OCI-LY3 (cell line): ENCODE measurements at regions not wholly inside any gene's neighbourhood (a gene's known extent, or its start where the extent isn't known, plus 50 kb on each side); places are given as distances from the start of the nearest gene placed in this dataset.

Experiments
- H2AFZ ChIP-seq: fragments of 200-600, 300-600 bp; shearing (Covaris generic); 2 replicates; pipeline ENCODE4 v1.6.0; 2014; ENCODE audit warnings: antibody characterized with exemption, low read depth, low read length
- H3K27ac ChIP-seq: fragments of 200-600, 300-600 bp; sonication (generic); 2 replicates; pipeline ENCODE4 v1.5.1; 2014; ENCODE audit warnings: mild to moderate bottlenecking, low read length, moderate library complexity, mixed read lengths
- H3K27me3 ChIP-seq: fragments of 200-600, 300-600 bp; sonication (generic); 2 replicates; pipeline ENCODE4 v1.6.1; 2014; ENCODE audit warnings: low read depth, low read length, mixed read lengths
- H3K36me3 ChIP-seq: fragments of 200-600, 300-600 bp; sonication (generic); replicated peaks from 2 replicates; pipeline ENCODE3; 2014; ENCODE audit warnings: low read depth, low read length, mixed read lengths
- H3K4me1 ChIP-seq: fragments of 300-600, 200-600 bp; sonication (generic); 2 replicates; pipeline ENCODE4 v1.6.1; 2014; ENCODE audit warnings: low read length, mixed read lengths
- H3K4me2 ChIP-seq: fragments of 200-600, 300-600 bp; sonication (generic); 2 replicates; pipeline ENCODE4 v1.6.1; 2014; ENCODE audit warnings: low read length, mixed read lengths
- H3K4me3 ChIP-seq: fragments of 300-600, 200-600 bp; sonication (generic); 2 replicates; pipeline ENCODE4 v1.5.1; 2014; ENCODE audit warnings: antibody characterized with exemption, mild to moderate bottlenecking, low read length, moderate library complexity
- H3K79me2 ChIP-seq: fragments of 300-600, 200-600 bp; shearing (Covaris generic); 2 replicates; pipeline ENCODE4 v1.6.1; 2014; ENCODE audit warnings: mild to moderate bottlenecking, low read length, mixed read lengths
- H3K9ac ChIP-seq: fragments of 300-600, 200-600 bp; shearing (Covaris generic); 2 replicates; pipeline ENCODE4 v1.6.0; 2014; ENCODE audit warnings: mild to moderate bottlenecking, low read length, moderate library complexity
- H3K9me3 ChIP-seq: fragments of 200-600, 300-600 bp; shearing (Covaris generic); 2 replicates; pipeline ENCODE4 v1.6.1; 2014; ENCODE audit warnings: low read length, mixed read lengths; ENCODE audit not compliant: insufficient read depth
- H4K20me1 ChIP-seq: fragments of 200-600, 300-600 bp; sonication (generic); 2 replicates; pipeline ENCODE4 v1.6.1; 2016; ENCODE audit warnings: low read length, mixed read lengths; ENCODE audit not compliant: insufficient read depth
- CTCF ChIP-seq: fragments of 200-600, 300-600 bp; sonication (generic); IDR thresholded peaks from 2 replicates; pipeline ENCODE4 v1.5.1; 2014; ENCODE audit warnings: antibody characterized with exemption, low read length, low read depth
- EZH2phosphoT487 ChIP-seq: fragments of 200-600 bp; shearing (Covaris generic); IDR thresholded peaks from 2 replicates; pipeline ENCODE4 v1.6.1; 2018; ENCODE audit warnings: antibody characterized with exemption, mixed run types, low read depth

- Histone ChIP-seq H3K4me2 (no peak overlapping the region), H3K27me3 (no peaks in the 10 kb centered on the region), H3K9me3 (no peaks in the 10 kb centered on the region), H3K79me2 (no peaks in the 10 kb centered on the region), H3K27ac (no peak overlapping the region), H3K4me3 (no peak overlapping the region), H3K36me3 (no peaks in the 10 kb centered on the region), H4K20me1 (no peaks in the 10 kb centered on the region), H3K9ac (no peak overlapping the region), H3K4me1 (no peaks in the 10 kb centered on the region), H2AFZ (no peak overlapping the region)
- TF ChIP-seq CTCF (no peak), EZH2phosphoT487 (no peak)
Measured at GRCh38 chr13:37457612-37458011, 141.0 kb downstream of the POSTN start.

GRCh38 chr13:37456506-37456905 lies 142.1 kb downstream of the POSTN start:
- H3K79me2 ChIP-seq: no peaks in the 10 kb centered on the region

GRCh38 chr13:37456041-37456440 lies 142.5 kb downstream of the POSTN start:
- Histone ChIP-seq H4K20me1 (no peaks in the 10 kb centered on the region), H3K4me2 (no peak overlapping the region), H3K9me3 (no peaks in the 10 kb centered on the region), H3K4me3 (no peak overlapping the region), H2AFZ (no peak overlapping the region), H3K4me1 (no peaks in the 10 kb centered on the region), H3K79me2 (no peaks in the 10 kb centered on the region), H3K36me3 (no peaks in the 10 kb centered on the region), H3K27me3 (no peaks in the 10 kb centered on the region), H3K9ac (no peak overlapping the region), H3K27ac (no peak overlapping the region)
- TF ChIP-seq CTCF (no peak), EZH2phosphoT487 (no peak)

More at GRCh38 chr13:37456506-37456905, 142.1 kb downstream of the POSTN start:
- H3K9me3 ChIP-seq: no peaks in the 10 kb centered on the region
- no peaks in the 10 kb centered on the region for H4K20me1 ChIP-seq
- no peak overlapping the region for H3K4me3 ChIP-seq
- no peak overlapping the region for H2AFZ ChIP-seq
- no peak overlapping the region for H3K9ac ChIP-seq
- no peak for TF ChIP-seq EZH2phosphoT487
- TF ChIP-seq CTCF: no peak
- H3K27me3 ChIP-seq: no peaks in the 10 kb centered on the region
- H3K36me3 ChIP-seq: no peaks in the 10 kb centered on the region
- H3K4me2 ChIP-seq: no peak overlapping the region
- H3K4me1 ChIP-seq: no peaks in the 10 kb centered on the region
- no peak overlapping the region for H3K27ac ChIP-seq

GRCh38 chr13:37453246-37453645 lies 145.3 kb downstream of the POSTN start:
- H4K20me1 ChIP-seq: no peaks in the 10 kb centered on the region
- no peak overlapping the region for H3K4me2 ChIP-seq
- no peaks in the 10 kb centered on the region for H3K27me3 ChIP-seq
- H3K4me1 ChIP-seq: no peaks in the 10 kb centered on the region
- no peak overlapping the region for H3K9ac ChIP-seq
- H3K4me3 ChIP-seq: no peak overlapping the region
- H2AFZ ChIP-seq: no peak overlapping the region
- no peak for TF ChIP-seq CTCF
- no peak for TF ChIP-seq EZH2phosphoT487
- no peaks in the 10 kb centered on the region for H3K9me3 ChIP-seq
- no peaks in the 10 kb centered on the region for H3K79me2 ChIP-seq
- no peak overlapping the region for H3K27ac ChIP-seq
- H3K36me3 ChIP-seq: no peaks in the 10 kb centered on the region
